Mammary epithelial cell (primary cell): ENCODE measurements at regions not wholly inside any gene's neighbourhood (a gene's known extent, or its start where the extent isn't known, plus 50 kb on each side); places are given as distances from the start of the nearest gene placed in this dataset.

Source experiments
- EZH2 ChIP-seq: IDR thresholded peaks from 2 replicates; pipeline ENCODE4 v1.6.1; 2012; ENCODE audit warnings: low read length, inconsistent platforms, borderline replicate concordance
- TF ChIP-seq, protein P1 (sequence below), 2 donors: IDR thresholded peaks in 1 of 2; conservative IDR thresholded peaks in 1 of 2; 2 replicates each; pipeline ENCODE4 v1.5.1; 2011 to 2012; ENCODE audit warnings: inconsistent platforms in 2 of 2, low read length in 2 of 2, mild to moderate bottlenecking in 2 of 2, control low read depth in 1 of 2, low read depth in 1 of 2; ENCODE audit not compliant: insufficient read depth in 1 of 2; ENCODE audit errors: extremely low read depth in 1 of 2

DNA sequence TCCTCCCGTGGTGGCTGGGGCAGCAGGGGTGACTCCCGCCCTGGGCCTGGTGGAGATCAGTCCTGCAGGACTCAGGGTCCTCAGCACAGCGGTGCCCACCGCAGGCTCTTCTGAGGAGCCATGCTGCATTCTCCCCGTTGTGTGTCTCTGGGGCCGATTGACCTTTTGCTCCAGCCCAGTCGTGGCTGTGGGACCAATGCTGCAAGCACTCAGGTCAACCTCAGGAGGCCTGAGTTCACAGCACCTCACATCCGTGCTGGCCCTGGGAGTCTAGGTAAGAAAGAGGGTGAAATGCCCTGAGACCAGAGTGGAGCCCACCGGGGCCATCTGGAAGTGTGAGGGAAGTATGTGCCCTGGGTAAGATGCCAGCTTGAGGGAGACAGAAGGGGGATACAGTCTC is 316.1 kb upstream of the B3GAT1 start:
- TF ChIP-seq, protein P1, sequence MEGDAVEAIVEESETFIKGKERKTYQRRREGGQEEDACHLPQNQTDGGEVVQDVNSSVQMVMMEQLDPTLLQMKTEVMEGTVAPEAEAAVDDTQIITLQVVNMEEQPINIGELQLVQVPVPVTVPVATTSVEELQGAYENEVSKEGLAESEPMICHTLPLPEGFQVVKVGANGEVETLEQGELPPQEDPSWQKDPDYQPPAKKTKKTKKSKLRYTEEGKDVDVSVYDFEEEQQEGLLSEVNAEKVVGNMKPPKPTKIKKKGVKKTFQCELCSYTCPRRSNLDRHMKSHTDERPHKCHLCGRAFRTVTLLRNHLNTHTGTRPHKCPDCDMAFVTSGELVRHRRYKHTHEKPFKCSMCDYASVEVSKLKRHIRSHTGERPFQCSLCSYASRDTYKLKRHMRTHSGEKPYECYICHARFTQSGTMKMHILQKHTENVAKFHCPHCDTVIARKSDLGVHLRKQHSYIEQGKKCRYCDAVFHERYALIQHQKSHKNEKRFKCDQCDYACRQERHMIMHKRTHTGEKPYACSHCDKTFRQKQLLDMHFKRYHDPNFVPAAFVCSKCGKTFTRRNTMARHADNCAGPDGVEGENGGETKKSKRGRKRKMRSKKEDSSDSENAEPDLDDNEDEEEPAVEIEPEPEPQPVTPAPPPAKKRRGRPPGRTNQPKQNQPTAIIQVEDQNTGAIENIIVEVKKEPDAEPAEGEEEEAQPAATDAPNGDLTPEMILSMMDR (conservative IDR thresholded peaks at IDR 0.05 in 1 of 2, IDR thresholded peaks at IDR 0.05 in 1 of 2; ENCODE audit: extremely low read depth in 1 of 2, insufficient read depth in 1 of 2, low read depth in 1 of 2, low read length in 2 of 2) = no peak
- no peak for TF ChIP-seq EZH2
